Transverse colon (tissue), 4 donors: ENCODE measurements at regions not wholly inside any gene's neighbourhood (a gene's known extent, or its start where the extent isn't known, plus 50 kb on each side); places are given as distances from the start of the nearest gene placed in this dataset.

ENCODE experiments used
- DNase-seq: peaks from one replicate; pipeline ENCODE4 v3.0.0-alpha.2; 2019
- H3K27ac ChIP-seq, 4 donors: fragments of 200-600 bp; sonication (generic); 2 replicates each; pipeline ENCODE4 v1.5.1; 2016 to 2018; ENCODE audit warnings: inconsistent platforms in 4 of 4
- H3K27me3 ChIP-seq: fragments of 200-600 bp; sonication (generic); 2 replicates; pipeline ENCODE4 v1.5.1; 2017; ENCODE audit warnings: inconsistent platforms
- H3K36me3 ChIP-seq, 4 donors: fragments of 200-600 bp; sonication (generic); 2 replicates each; pipeline ENCODE4 v1.5.1; 2017 to 2019; ENCODE audit warnings: inconsistent platforms in 4 of 4
- H3K4me1 ChIP-seq, 4 donors: fragments of 200-600 bp; sonication (generic); 2 replicates each; pipeline ENCODE4 v1.5.1; 2017 to 2020; ENCODE audit warnings: inconsistent platforms in 4 of 4
- H3K4me3 ChIP-seq, 4 donors: fragments of 200-600 bp; sonication (generic); 1 replicate in 1 of 4; 2 replicates in 3 of 4; pipeline versions ENCODE4 v1.5.1 to v1.6.1; 2017 to 2019; ENCODE audit warnings: inconsistent platforms in 4 of 4
- H3K9me3 ChIP-seq, 2 donors: fragments of 200-600 bp; sonication (generic); 2 replicates each; pipeline ENCODE4 v1.5.1; 2017 to 2019; ENCODE audit warnings: inconsistent platforms in 2 of 2
- CTCF ChIP-seq, 5 experiments: fragments of 200-600 bp in 3 of 5; fragments of 450-650 bp in 2 of 5; sonication (generic) in 3 of 5; IDR thresholded peaks; 1 replicate in 2 of 5; 2 replicates in 3 of 5; pipeline ENCODE4 v1.5.1; 2016 to 2017; ENCODE audit warnings: antibody characterized with exemption in 5 of 5, inconsistent platforms in 3 of 5, mild to moderate bottlenecking in 2 of 5, moderate library complexity in 1 of 5
- EP300 ChIP-seq: sonication (generic); formaldehyde crosslinking; IDR thresholded peaks from one replicate; pipeline ENCODE4 v1.6.1; 2017; ENCODE audit warnings: antibody characterized with exemption, low read depth
- POLR2A ChIP-seq: fragments of 450-650 bp; IDR thresholded peaks from one replicate; pipeline ENCODE4 v1.6.1; 2016; ENCODE audit warnings: antibody characterized with exemption, mild to moderate bottlenecking, moderate library complexity
- POLR2AphosphoS5 ChIP-seq, 3 donors: sonication (generic); formaldehyde crosslinking; IDR thresholded peaks; one replicate each; pipeline ENCODE4 v1.6.1; 2016; ENCODE audit warnings: antibody characterized with exemption in 3 of 3
- WGBS, 2 donors: methylation state at CpG; one replicate each; pipeline ENCODE4 v1.1.5; 2018; ENCODE audit warnings: low coverage in 1 of 2; 5-methylcytosine and 5-hydroxymethylcytosine counted together
- in situ Hi-C, 4 donors: fragments of 200-750 bp; cut with MboI; loops; one replicate each; pipeline versions ENCODE4 v1.15.0 to v1.15.1; 2017; ENCODE audit warnings: low sequenced_read_pairs in 3 of 4, low pct_ligation_motif_present in 1 of 4, low pct_unique_long_range_greater_than_20kb in 1 of 4
- intact Hi-C: fragments of 100-400 bp; cut with DNase I; formaldehyde crosslinking; loops from one replicate; pipeline ENCODE4 v1.15.1; 2023; ENCODE audit warnings: low total_unique reads

DNA sequence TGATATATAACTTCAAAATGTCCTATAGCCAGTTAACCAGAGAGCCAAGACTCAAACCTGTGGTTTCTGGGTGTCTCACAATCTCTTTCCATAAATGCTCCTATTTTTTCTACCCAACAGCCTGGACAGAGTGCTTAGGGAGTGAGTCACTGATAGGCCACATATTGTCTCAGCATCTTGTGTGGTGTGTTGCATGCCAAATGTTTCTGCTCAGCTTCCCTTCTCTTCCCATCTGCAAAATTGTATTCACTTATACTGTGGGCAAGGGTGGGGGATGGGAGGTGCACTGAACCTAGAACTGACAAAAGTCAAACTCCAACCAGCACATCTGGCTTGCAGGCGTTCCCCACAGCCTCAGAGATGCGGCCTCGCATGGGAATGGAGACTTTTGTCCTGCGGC, 123.3 kb downstream of the KCNA5 start:
- TF ChIP-seq CTCF (IDR thresholded peaks at IDR 0.05): no peak
- TF ChIP-seq POLR2AphosphoS5 (IDR thresholded peaks at IDR 0.05): no peak
- no peak for TF ChIP-seq POLR2A
- TF ChIP-seq EP300: no peak
- 83% methylated on average over 4 of the region's 4 CpGs; no CpG with 5 or more reads in 1 of the 2 donors for WGBS, 2 donors
- H3K9me3 ChIP-seq: no peaks in the 10 kb centered on the region
- no peaks in the 10 kb centered on the region for H3K27me3 ChIP-seq
- intact Hi-C loops: no loop called here
- in situ Hi-C loops: loop anchor here in 1 of 4 donors (25.0 kb wide), 1 partner anchor 620 kb away; no protein-coding TSS in a partner anchor
- H3K4me1 ChIP-seq: no peaks in the 10 kb centered on the region
- no peaks in the 10 kb centered on the region for H3K36me3 ChIP-seq
- no peak overlapping the region for H3K27ac ChIP-seq
- H3K4me3 ChIP-seq: no peak overlapping the region
- DNase-seq: no peak

- H3K36me3 ChIP-seq: no peaks in the 10 kb centered on the region
- TF ChIP-seq POLR2A (no peak), CTCF (IDR thresholded peaks at IDR 0.05) (no peak)
- no peaks in the 10 kb centered on the region for H3K9me3 ChIP-seq
- H3K27ac ChIP-seq: no peak overlapping the region
- WGBS, 2 donors: 83 to 89% methylated on average over 1 to 5 of the region's 5 CpGs
- no peak overlapping the region for H3K4me3 ChIP-seq
- in situ Hi-C loops: loop anchor here in 1 of 4 donors (25.0 kb wide), 1 partner anchor 619 kb away; no protein-coding TSS in a partner anchor
- no peak for DNase-seq
- no peaks in the 10 kb centered on the region for H3K4me1 ChIP-seq
- intact Hi-C loops: no loop called here
- H3K27me3 ChIP-seq: no peaks in the 10 kb centered on the region
These were observed 124.5 kb downstream of the KCNA5 start for GRCh38 chr12:5168148-5168547.

DNA sequence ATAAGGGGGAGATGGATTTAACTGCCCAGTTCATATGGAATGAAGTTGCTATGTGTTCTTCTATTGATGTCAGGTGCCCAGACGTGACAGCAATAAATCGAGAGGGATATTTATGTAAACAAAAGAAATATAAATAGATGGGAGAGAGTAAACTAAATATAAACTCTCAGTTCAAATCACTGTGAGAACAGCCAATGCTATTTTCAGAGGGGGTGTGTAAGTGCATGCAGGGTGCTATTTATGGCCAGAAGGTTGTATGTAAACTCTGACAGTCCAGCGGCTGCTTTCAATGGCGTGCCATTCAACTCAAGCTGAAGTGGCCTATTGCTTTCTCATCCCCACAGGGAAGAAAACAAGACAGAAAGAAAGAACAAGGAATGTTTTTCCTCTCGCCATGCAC, 127.2 kb downstream of the KCNA5 start:
- intact Hi-C loops: loop anchor here (5.0 kb wide), 1 partner anchor 271 kb away; no protein-coding TSS in a partner anchor

GRCh38 chr12:5171701-5172100, 128.0 kb downstream of the KCNA5 start:
- in situ Hi-C loops (loop anchor here in 1 of 4 donors (25.0 kb wide), 1 partner anchor 616 kb away; no protein-coding TSS in a partner anchor), intact Hi-C loops (loop anchor here (5.0 kb wide), 1 partner anchor 271 kb away; no protein-coding TSS in a partner anchor)
- H3K27me3 ChIP-seq: no peaks in the 10 kb centered on the region
- H3K4me1 ChIP-seq: no peaks in the 10 kb centered on the region
- no peaks in the 10 kb centered on the region for H3K9me3 ChIP-seq
- DNase-seq: peak; percentile 13
- H3K27ac ChIP-seq: no peak overlapping the region
- WGBS, 2 donors: 13 to 27% methylated on average over 5 of the region's 5 CpGs
- no peaks in the 10 kb centered on the region for H3K36me3 ChIP-seq
- no peak for TF ChIP-seq EP300
- peak; percentile 47 to 58 (median 54) for TF ChIP-seq CTCF (IDR thresholded peaks at IDR 0.05)
- no peak overlapping the region for H3K4me3 ChIP-seq

More for the DNA sequence above, 127.2 kb downstream of the KCNA5 start:
- H3K9me3 ChIP-seq: no peaks in the 10 kb centered on the region
- H3K4me1 ChIP-seq: no peaks in the 10 kb centered on the region
- H3K4me3 ChIP-seq: no peak overlapping the region
- H3K36me3 ChIP-seq: no peaks in the 10 kb centered on the region
- H3K27ac ChIP-seq: no peak overlapping the region
- H3K27me3 ChIP-seq: no peaks in the 10 kb centered on the region
- in situ Hi-C loops: loop anchor here in 1 of 4 donors (25.0 kb wide), 1 partner anchor 616 kb away; no protein-coding TSS in a partner anchor
- WGBS, 2 donors: 21 to 33% methylated on average over 4 to 5 of the region's 5 CpGs
- no peak for DNase-seq
- TF ChIP-seq EP300: no peak

DNA sequence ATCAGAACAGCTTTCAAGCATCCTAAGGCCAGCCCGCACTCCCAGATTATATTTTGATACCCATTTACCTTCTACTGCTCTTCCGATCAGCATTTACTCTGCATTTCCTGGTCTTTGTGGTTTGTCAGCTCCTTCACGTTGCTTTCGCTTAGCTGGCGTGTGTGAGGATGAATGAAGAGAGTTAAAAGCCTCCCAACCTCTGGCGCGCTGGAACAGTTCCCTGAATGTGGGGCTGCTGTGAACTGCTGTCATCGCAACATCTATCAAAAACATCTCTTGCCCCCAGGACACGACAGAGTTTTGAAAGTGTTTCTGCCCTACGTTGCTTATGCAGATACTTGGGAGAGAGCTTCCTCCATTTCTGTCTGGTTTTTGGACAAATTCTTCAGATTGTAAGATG, 129.2 kb downstream of the KCNA5 start:
- intact Hi-C loops: loop anchor here (5.0 kb wide), 1 partner anchor 269 kb away; no protein-coding TSS in a partner anchor
- no peaks in the 10 kb centered on the region for H3K4me1 ChIP-seq
- no peak for TF ChIP-seq POLR2A
- no peak for TF ChIP-seq CTCF (IDR thresholded peaks at IDR 0.05)
- TF ChIP-seq POLR2AphosphoS5 (IDR thresholded peaks at IDR 0.05): no peak
- no peak for TF ChIP-seq EP300
- no peaks in the 10 kb centered on the region for H3K36me3 ChIP-seq
- H3K9me3 ChIP-seq: no peaks in the 10 kb centered on the region
- H3K4me3 ChIP-seq: no peak overlapping the region
- H3K27ac ChIP-seq: no peak overlapping the region
- WGBS, 2 donors: 76 to 88% methylated on average over 3 to 10 of the region's 10 CpGs
- in situ Hi-C loops: loop anchor here in 1 of 4 donors (25.0 kb wide), 1 partner anchor 614 kb away; no protein-coding TSS in a partner anchor
- no peak for DNase-seq
- H3K27me3 ChIP-seq: no peaks in the 10 kb centered on the region
